ENCODE measurements at regions not wholly inside any gene's neighbourhood (a gene's known extent, or its start where the extent isn't known, plus 50 kb on each side); places are given as distances from the start of the nearest gene placed in this dataset.

DNA sequence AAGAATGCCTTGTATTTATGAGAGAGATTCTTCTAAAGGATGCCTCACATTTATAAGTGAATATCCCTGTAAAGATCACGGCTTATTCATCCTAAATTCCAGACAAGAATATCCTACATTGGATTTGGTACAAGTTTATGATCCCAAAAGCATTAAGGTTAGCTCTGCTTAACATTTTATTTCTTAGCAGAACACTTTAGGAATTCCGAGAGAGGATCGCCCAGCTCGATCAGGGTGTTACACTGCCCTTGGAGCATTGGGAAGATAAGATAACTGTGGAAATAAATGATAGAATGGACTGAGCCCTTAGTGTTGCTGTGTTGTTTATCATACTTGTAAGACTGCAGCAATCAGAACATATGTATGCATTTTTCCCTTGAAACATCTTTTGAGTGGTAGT, 223.0 kb upstream of the CDIN1 start:
- no peak for DNase-seq (ENCODE audit: low read depth)

DNA sequence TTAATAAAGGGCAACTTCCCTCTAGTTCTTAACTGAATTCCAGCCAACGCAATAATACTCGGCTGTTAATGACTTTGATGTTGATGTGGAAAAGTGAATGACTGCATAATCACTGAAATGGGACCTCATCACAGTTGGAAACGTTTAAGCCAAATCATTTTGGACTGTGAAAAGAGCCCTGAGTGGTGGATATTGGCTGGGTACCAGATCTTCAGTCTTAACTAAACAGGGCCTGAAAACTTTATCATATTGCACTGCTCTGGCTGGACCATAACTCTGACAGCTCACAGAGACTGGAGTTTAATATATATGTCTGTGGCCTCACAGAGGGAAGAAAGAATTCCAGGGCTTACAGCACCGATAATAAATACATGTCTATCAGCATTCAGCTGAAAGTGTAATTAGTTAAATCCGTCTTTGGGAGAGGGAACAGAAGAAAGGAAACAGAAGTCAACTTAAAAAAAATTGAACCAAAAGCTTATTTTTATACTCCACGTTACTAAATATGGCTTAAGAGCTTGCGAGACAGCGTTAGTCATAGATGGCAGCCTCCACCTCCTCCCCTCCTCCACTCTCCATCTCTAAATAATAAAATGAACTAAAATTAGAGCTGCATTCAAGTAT, 222.3 kb upstream of the CDIN1 start:
- DNase-seq (ENCODE audit: low read depth), result no peak

DNA sequence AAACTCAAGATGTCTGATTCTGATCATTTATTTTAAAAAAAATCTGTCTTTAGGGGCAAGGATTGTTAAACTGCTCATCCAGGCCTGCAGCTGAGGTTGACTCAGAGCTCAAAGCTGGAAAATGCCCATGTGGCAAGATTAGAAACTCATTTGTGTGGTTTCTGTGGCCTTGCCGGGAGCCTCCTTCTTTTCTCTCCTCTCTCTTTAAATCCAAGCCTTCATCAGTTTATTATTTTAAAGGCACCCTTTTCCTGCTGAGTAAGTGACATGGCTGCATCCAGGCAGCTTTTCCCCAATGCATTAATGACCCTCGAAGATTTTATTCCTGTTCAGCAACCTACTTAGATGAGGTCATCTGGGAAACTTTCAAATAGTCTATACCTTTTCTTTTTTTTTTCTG, 221.3 kb upstream of the CDIN1 start:
- no peak for DNase-seq (ENCODE audit: low read depth)

DNA sequence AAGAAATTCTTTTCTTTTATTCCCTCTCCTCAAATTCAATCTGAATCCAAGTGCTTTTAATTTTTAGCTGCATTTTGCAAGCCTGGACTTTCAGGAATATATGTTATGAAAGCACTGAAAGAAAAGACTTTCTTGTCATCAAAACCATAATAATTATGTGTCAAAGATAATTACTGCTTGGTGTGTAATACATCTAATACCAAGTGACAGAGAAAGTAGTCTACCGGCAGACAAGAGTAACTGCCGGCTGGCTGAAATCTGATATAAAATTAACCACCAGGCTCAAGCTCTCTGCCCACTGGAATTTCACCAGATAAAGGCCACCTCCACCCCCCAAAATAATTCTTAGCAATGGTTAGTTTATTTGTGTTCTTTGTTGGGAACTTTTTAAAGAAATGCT, 220.9 kb upstream of the CDIN1 start:
- no peak for DNase-seq (ENCODE audit: low read depth)

DNA sequence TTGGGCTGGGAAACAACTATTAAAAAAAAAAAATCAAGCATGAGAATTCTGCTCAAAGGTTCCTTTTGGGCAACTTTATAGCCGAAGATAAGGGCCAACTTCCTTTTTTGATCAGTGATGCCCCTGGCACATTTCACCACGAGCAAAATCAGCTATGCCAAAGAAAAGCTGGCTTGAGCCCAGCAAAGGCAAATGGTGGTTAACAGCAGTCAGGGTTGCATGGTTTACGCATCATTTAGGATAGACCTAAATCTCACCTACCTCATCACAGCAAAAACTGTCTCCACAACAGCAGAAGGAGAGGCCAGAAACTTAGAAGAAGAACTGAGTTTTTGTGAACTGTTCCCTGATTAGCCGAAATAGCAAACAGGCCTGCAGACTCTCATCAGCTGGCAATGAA, 220.1 kb upstream of the CDIN1 start:
- DNase-seq (ENCODE audit: low read depth), result no peak

DNA sequence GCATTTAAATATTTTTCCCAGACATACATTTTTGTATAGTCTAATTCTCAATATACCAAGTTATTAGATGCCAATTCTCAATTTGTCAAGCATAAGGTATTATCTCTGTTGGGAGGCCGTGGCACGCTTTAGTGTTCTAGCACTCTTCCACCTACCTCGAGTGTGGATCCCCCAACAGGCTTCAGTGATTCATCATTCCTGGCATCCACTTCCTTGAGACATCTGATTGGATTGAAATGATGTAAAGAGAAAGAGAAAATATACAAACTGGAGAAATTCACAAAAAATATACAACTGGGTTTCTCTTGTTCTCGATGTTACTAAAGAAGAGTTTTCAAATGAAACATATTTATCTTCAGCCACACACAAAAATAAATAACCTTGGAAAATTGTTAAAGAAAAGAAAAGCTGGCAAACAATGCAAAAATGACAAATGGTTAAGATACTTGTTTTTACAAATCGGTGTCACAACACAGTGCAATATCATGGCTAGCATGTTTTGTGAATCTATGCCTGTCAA, 218.0 kb upstream of the CDIN1 start:
- no peak for DNase-seq (ENCODE audit: low read depth)

DNA sequence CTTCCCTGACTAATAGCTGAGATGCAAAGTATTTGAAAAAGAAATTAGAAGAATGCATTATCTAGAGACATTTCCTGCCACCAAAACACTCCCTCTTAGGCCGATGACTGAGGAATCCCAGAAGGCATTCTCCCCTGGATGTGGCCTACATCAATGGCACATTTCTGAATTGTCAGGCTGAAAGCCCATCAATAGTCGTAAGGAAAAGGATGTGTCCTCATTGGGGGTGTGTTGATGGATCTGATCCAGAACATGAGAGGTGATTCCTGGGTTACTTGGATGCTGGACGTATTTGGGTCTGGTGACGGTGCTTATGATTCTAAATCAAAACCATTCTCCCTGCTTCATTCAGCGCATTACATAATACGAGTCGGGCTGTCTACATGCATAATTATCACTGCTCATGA, 216.9 kb upstream of the CDIN1 start:
- no peak for DNase-seq (ENCODE audit: low read depth)

DNA sequence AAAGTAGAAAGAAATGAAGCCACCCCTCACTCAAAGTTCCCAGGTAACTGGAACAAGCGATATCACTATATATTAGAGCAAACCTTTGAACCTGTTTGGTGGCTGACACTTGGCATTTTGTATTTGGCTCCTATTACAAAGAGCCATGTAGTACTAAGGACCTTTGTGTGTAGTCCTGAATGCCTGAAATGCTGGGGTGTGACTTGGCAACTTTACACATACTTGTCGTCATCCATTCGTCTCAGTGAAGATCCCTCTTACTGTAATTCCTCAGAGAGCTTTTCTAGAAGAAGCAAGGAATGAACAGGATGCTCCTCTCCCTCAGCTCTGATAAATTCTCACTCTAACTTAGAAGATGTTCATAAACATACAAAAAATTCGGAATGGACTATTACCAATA, 216.1 kb upstream of the CDIN1 start:
- no peak for DNase-seq (ENCODE audit: low read depth)

DNA sequence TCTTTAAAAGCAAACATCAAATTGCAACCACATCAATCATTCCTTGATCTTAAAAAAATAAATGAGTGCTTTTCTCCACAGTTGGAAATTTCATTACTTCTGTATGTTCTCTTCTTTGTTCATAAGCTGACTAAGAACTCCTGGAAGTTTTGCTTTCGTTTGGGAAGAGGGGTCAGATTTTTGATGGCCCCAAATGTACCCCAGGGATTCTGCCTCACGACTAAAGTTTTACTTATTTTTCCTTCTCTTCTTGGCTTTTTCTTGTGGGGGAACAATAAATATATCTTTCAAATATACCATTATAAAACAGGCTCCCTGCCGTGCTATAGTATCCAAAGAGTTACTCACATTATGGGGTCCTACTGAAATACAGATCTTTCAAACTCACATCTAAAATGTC, 215.0 kb upstream of the CDIN1 start:
- DNase-seq (ENCODE audit: low read depth), result no peak

DNA sequence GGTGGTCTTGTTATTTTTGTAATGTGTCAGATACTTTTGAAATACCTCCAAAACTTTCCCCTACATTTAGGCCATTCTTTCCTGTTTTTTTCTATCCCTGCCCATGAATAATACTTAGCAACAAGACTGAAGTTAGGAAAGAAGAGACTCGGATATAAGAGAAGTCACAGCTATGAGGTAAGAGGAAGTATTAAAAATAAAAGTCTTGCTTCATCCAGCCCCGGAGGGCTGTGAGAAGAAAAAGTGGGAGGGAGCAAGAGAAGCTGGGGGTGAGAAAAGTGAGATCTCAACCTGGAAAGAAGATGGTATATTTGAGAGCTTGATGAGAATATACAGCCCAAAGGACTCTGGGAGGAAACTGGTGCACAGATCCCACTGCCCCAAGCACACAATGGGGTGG, 213.5 kb upstream of the CDIN1 start:
- no peak for DNase-seq (ENCODE audit: low read depth)

DNA sequence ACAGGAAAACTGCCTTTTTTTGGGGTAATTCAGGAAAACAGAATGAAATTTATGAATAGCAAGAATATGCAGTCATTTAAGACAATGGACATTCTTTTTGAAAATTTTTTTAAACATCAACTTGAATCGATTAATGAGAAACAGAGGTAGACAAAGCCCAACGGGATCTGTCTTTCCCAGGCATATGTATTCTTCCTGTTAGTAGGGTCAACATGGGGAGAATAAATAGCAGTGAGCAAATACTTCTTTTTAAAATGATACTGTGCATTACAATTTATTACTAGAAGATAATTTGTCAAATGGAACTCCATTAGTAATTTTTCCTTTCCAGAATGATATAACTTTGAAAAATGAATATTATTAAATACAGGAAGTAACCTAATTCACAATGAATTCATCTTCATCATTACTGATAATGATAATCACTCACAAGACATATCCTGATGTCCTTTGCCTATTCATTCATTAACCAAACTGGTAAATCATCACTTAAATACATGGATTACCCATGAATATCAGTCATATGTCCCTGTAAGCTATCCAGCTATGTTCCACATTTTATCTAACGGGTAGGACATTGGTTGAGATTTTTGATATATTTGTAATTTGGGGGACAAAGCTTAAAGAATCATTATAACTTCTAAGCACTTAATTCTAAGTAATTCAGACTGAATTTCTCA, 209.2 kb upstream of the CDIN1 start:
- DNase-seq (ENCODE audit: low read depth), result no peak

DNA sequence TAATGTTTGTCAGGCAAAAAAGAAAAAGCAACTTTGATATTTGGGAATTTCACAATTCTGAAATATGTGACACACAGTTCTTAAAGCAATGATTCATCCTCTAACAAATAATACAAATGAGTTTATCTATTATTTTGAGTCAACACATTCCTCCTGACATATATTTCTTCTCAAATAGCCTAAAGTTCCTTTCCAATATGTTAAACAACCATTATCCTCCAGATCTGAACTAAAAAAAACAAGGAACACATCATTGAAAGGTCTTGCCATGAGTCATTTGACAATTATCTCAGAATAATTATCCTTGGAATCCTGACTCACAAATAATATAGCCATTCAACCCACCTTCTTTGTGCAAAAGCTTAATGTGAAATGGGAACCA, 208.7 kb upstream of the CDIN1 start:
- no peak for DNase-seq (ENCODE audit: low read depth)

DNA sequence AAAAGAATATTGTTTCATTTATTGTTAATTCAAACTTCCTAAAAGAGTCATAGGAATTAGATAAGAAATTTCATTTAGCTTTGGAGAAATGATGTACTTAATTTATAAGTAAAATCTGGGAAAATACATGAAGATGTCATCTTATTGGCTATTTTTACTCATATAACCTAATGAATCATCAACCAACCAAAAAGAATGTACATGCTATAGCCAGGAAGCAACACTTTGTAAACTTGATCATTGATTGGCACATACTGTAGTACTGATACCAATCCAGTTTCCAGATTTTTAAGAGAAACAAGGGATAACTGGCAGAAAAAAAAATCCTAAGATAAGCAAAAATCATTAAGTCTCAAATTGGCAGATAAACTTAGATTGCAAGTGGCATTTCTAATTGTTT, 207.9 kb upstream of the CDIN1 start:
- no peak for DNase-seq (ENCODE audit: low read depth)

DNA sequence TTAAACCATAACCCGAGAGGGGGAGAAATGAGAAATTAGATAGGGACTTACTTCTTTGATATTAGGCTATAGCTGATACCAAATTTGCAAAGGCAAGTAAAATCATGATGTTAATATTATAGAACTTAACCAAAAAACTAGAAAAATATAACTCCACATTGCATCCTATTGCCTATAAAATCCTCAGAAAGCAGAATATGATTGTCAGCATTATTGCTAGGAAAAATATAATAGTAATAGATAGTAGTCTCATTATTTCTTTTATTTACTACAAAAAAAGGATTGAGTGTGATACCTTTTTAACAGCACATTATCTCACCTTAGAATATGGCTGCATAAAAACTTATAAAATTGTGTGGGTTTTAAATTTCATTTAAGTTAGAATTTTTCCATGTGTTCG, 206.5 kb upstream of the CDIN1 start:
- DNase-seq (ENCODE audit: low read depth), result no peak

DNA sequence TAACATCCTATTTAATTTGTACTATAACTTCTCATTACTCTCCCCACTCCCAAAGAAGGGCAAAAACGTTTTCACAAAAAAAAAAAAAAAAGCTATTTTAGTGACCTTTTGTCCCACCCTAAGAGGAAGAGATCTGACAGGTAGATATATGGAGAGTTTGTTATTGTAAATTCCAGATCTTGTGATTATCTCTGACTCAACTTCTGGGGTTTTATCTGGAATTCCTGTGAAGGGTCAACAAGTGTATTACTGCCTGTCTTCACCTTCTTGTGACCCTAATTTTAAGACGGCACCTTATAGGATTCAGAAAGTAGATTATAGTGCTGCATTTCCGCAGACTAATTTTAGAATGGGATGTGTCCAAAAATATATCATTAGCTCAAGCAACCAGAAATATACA, 205.9 kb upstream of the CDIN1 start:
- no peak for DNase-seq (ENCODE audit: low read depth)

DNA sequence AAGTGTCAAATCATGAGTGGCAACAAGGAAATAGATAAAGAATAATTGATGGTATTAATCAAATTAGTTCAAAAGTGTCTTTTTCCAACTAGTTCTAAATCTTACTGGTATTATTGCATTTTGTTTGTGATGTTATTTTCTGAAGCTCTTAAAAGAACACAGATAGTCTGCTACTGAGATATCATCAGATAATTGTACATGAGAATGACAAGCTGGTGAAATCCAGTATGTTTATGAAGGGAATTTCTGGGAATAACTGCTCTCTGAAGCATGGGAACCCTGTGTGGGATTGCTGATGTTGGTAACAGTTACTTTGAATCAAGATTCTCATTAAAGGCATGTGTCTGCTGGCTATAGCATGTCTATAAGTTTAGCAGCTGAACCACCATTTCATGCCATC, 190.3 kb upstream of the CDIN1 start:
- DNase-seq (ENCODE audit: low read depth), result no peak

DNA sequence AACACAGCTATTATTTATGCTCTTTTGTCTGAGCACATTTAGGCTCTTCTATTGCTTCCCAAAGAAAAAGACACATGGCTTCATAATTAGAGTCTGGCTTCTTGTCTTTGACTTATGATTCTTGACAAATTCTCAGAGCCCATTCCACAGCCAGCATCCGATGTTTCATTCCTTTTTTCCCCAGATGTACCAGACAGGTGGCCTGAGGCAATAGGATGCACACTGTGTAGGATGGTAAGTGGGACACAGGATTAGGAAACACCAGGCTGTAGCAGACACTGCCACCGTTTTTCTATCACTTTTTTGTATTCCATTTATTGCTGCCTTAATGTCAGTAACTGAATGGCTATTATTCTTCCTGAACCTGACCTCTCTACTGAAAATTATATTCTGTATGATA, 188.9 kb upstream of the CDIN1 start:
- no peak for DNase-seq (ENCODE audit: low read depth)

DNA sequence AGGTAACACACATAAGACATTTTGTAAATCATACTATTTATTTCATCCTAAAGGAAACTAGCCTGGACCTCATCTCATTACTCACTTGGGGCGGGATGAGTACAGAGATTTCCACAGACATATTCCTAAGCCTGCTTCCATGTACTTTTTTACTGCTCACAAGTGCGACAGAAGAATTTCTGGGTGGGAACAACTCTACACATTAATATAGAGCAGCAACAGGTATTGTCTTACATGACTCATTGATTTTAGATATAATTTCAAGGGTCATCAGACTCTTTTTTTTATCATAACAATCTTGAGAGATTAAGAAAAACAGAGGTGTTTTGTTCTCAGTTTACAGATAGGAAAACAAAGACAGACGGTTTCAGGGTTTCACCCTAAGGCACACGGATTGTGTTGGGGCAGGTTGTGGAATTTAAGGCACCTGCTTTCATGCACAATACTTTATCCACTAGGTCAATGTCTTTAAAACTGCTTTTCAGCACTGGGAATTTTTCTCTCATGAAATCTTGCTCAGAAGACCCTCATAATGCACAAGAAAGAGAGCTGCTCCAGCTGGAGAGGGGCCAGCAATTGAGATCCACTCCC, 186.7 kb upstream of the CDIN1 start:
- no peak for DNase-seq (ENCODE audit: low read depth)

DNA sequence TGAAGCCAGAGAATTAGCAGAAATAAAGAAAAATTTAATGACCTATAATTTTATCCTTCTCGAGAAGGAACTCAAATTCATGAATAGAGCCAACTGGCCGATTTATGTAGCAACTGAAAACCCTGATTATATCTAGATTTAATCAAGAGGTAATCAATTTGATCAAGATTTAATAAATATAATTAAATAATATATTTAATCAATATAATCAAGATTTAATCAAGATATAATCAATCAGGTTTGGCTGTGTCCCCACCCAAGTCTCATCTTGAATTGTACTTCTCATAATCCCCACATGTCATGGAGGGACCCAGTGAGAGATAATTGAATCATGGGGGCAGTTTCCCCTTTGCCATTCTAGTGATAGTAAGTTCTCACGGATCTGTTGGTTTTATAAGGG, 181.2 kb upstream of the CDIN1 start:
- no peak for DNase-seq (ENCODE audit: low read depth)

DNA sequence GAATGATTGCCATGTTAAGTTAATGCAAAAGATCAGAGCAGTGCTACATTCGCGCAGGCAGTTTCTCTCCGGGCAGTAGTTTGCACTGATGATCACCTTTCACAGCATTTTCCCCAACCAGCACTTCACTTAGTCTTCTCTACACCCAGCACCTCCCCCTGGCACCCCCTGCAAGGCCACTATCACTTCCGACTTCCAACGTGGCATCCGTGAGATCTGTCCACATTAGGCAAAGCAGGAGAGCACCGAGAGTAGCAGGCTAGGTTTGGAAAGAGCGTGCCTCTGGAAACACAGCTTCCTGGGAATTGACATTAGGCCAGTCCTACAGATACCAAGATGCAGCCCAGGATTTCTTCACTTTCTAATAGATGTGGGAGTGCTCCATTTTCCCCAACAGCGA, 180.2 kb upstream of the CDIN1 start:
- no peak for DNase-seq (ENCODE audit: low read depth)

DNA sequence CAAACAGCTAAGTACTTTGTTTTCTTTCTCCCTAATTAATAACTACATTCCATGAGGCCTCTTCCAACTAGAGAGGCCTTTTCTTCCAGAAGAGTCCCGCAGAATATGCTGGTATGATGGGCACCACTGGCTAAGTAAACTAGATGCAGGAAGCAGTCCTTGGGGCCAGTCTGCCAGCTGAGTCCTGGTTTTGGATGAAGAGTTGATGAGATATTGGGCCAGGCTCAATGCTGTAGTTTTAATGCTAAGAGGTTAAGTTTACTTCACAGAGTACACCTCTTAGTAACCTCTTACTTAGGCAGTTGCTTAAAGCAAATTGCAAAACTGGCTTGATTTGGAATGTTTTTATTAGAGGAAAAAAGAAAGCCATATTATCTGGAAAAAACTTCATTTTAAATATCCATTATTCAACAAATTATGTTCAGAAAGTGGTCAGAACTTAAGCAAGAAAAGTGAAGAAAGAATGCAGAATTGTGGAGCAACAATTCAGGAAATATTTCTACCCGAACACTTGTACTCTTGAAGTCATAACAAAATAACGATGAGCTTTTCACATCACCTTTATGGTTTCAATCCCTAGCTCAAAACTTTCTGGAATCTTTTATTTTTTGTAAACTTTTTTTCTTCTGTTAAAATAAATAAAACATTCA, 178.4 kb upstream of the CDIN1 start:
- DNase-seq (ENCODE audit: low read depth), result no peak

DNA sequence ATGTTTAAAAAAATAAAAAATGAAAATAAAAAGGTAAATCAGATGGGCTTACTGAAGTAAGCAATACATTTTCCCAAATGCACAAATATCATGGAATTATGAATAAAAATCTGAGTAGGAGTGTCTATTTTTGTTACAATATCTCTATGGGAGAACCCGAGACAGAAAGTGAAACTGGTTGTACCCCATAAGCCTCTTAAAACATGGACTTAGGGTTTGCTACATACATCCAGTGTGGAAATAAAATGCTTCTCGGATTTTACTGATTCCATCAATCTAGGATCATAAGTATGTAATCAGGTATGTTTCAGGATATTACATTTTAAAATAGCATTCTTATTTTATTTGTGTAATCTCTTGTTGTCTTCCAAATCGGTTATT, 177.8 kb upstream of the CDIN1 start:
- DNase-seq (ENCODE audit: low read depth), result no peak

DNA sequence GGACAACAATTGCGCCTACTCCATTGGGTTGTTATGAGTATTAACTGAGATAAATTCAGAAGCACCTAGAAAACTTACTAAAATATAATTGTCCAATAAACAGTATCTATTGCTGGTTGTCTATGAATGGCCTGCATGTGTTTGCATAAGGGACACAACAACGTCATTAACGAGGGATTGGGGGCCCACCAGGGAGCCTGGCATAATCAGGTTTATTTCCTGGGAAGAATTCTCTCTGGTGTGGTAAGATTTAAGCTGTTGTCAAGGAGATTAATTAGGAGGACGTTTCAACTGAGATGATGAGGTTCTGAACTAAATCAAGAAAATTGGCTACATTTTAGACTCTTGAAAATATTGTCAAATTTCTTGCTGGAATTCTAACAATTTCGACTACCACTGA, 176.1 kb upstream of the CDIN1 start:
- no peak for DNase-seq (ENCODE audit: low read depth)
